H9 (cell line): ENCODE measurements at regions not wholly inside any gene's neighbourhood (a gene's known extent, or its start where the extent isn't known, plus 50 kb on each side); places are given as distances from the start of the nearest gene placed in this dataset.

Experiments
- DNase-seq: peaks from one replicate; pipeline ENCODE4 v3.0.0-alpha.2; 2017
- H2AFZ ChIP-seq: one replicate; pipeline ENCODE4 v1.6.1; 2013; ENCODE audit warnings: mild to moderate bottlenecking, low read length, control low read depth, moderate library complexity
- H2AK5ac ChIP-seq: 2 replicates; pipeline ENCODE4 v1.6.1; 2013; ENCODE audit warnings: low read length, control low read depth, mixed read lengths; ENCODE audit not compliant: insufficient read length
- H2BK120ac ChIP-seq: one replicate; pipeline ENCODE4 v1.6.1; 2013; ENCODE audit warnings: low read depth, mild to moderate bottlenecking, low read length, control low read depth, inconsistent platforms; ENCODE audit not compliant: poor library complexity, severe bottlenecking
- H2BK12ac ChIP-seq: 2 replicates; pipeline ENCODE4 v1.6.1; 2013; ENCODE audit warnings: low read length, control low read depth, mixed read lengths, low read depth; ENCODE audit not compliant: insufficient read length
- H2BK15ac ChIP-seq: 2 replicates; pipeline ENCODE4 v1.6.1; 2013; ENCODE audit warnings: low read depth, low read length, control low read depth
- H2BK20ac ChIP-seq: one replicate; pipeline ENCODE4 v1.6.1; 2013; ENCODE audit warnings: low read depth, mild to moderate bottlenecking, low read length, control low read depth, inconsistent platforms; ENCODE audit not compliant: poor library complexity, severe bottlenecking
- H2BK5ac ChIP-seq: 2 replicates; pipeline ENCODE4 v1.6.1; 2013; ENCODE audit warnings: low read length, control low read depth, mixed read lengths; ENCODE audit not compliant: insufficient read length
- H3K14ac ChIP-seq: 2 replicates; pipeline ENCODE4 v1.6.1; 2013; ENCODE audit warnings: low read length, control low read depth; ENCODE audit not compliant: insufficient read depth
- H3K18ac ChIP-seq: 2 replicates; pipeline ENCODE4 v1.6.1; 2013; ENCODE audit warnings: low read depth, mild to moderate bottlenecking, mixed read lengths, low read length, control low read depth; ENCODE audit not compliant: insufficient read length
- H3K23ac ChIP-seq: 2 replicates; pipeline ENCODE4 v1.6.1; 2013; ENCODE audit warnings: low read length, control low read depth, mixed read lengths, low read depth; ENCODE audit not compliant: insufficient read length
- H3K23me2 ChIP-seq: 2 replicates; pipeline ENCODE4 v1.6.1; 2013; ENCODE audit warnings: low read depth, mild to moderate bottlenecking, mixed read lengths, low read length, control low read depth; ENCODE audit not compliant: insufficient read length, poor library complexity, severe bottlenecking
- H3K27ac ChIP-seq: 2 replicates; pipeline ENCODE4 v1.5.1; 2013; ENCODE audit warnings: low read length, control low read depth, mixed read lengths, low read depth; ENCODE audit not compliant: insufficient read length
- H3K27me3 ChIP-seq: 2 replicates; pipeline ENCODE4 v1.6.1; 2013; ENCODE audit warnings: low read length, control low read depth, inconsistent platforms; ENCODE audit not compliant: insufficient read depth
- H3K4ac ChIP-seq: 2 replicates; pipeline ENCODE4 v1.6.1; 2013; ENCODE audit warnings: low read depth, mild to moderate bottlenecking, control low read depth, inconsistent platforms, low read length, moderate library complexity
- H3K4me1 ChIP-seq: 2 replicates; pipeline ENCODE4 v1.6.1; 2013; ENCODE audit warnings: low read length, control low read depth, inconsistent platforms; ENCODE audit not compliant: insufficient read depth
- H3K4me2 ChIP-seq: 2 replicates; pipeline ENCODE4 v1.6.1; 2013; ENCODE audit warnings: low read length, control low read depth, mixed read lengths; ENCODE audit not compliant: insufficient read length, insufficient read depth
- H3K56ac ChIP-seq: 2 replicates; pipeline ENCODE4 v1.6.1; 2013; ENCODE audit warnings: low read depth, mild to moderate bottlenecking, mixed read lengths, low read length, control low read depth; ENCODE audit not compliant: insufficient read length
- H3K79me1 ChIP-seq: 2 replicates; pipeline ENCODE4 v1.6.1; 2013; ENCODE audit warnings: low read depth, mild to moderate bottlenecking, moderate library complexity, low read length, control low read depth, inconsistent platforms; ENCODE audit not compliant: insufficient read depth, poor library complexity, severe bottlenecking
- H3K79me2 ChIP-seq: 2 replicates; pipeline ENCODE4 v1.6.1; 2013; ENCODE audit warnings: low read length, control low read depth, inconsistent platforms; ENCODE audit not compliant: insufficient read depth
- H3K9ac ChIP-seq: 2 replicates; pipeline ENCODE4 v1.6.1; 2013; ENCODE audit warnings: low read length, control low read depth, mixed read lengths; ENCODE audit not compliant: insufficient read length; ENCODE audit errors: extremely low read depth
- H3K9me3 ChIP-seq: one replicate; pipeline ENCODE4 v1.6.1; 2013; ENCODE audit warnings: low read depth, low read length, inconsistent platforms; ENCODE audit not compliant: control insufficient read depth
- H3T11ph ChIP-seq: one replicate; pipeline ENCODE4 v1.6.1; 2013; ENCODE audit warnings: mild to moderate bottlenecking, low read length, control low read depth, inconsistent platforms
- H4K20me1 ChIP-seq: one replicate; pipeline ENCODE4 v1.6.1; 2013; ENCODE audit not compliant: control insufficient read depth, insufficient read length, insufficient read depth
- H4K5ac ChIP-seq: 2 replicates; pipeline ENCODE4 v1.6.1; 2013; ENCODE audit warnings: low read depth, mild to moderate bottlenecking, mixed read lengths, low read length, control low read depth; ENCODE audit not compliant: insufficient read length
- H4K8ac ChIP-seq: replicated peaks from 2 replicates; pipeline ENCODE4 v1.6.1; 2013; ENCODE audit warnings: low read length, control low read depth, mixed read lengths, low read depth; ENCODE audit not compliant: insufficient read length
- H4K91ac ChIP-seq: 2 replicates; pipeline ENCODE4 v1.6.1; 2013; ENCODE audit warnings: low read depth, mild to moderate bottlenecking, moderate library complexity, mixed read lengths, low read length, control low read depth; ENCODE audit not compliant: insufficient read length
- H3K27ac Mint-ChIP-seq, 3 experiments: 2 replicates in 2 of 3; 3 replicates in 1 of 3; pipeline ENCODE4 v1.8.0; 2020 to 2021; ENCODE audit warnings: mixed read lengths in 3 of 3, mild to moderate bottlenecking in 1 of 3, moderate library complexity in 1 of 3
- H3K27me3 Mint-ChIP-seq: 2 replicates; pipeline ENCODE4 v1.8.0; 2021; ENCODE audit warnings: low read depth, mild to moderate bottlenecking, moderate library complexity, mixed read lengths
- H3K36me3 Mint-ChIP-seq, 3 experiments: 2 replicates in 2 of 3; 3 replicates in 1 of 3; pipeline ENCODE4 v1.8.0; 2020 to 2021; ENCODE audit warnings: low read depth in 3 of 3, mixed read lengths in 3 of 3; ENCODE audit not compliant: insufficient read depth in 1 of 3
- H3K4me1 Mint-ChIP-seq, 2 experiments: 2 replicates each; pipeline ENCODE4 v1.8.0; 2020; ENCODE audit warnings: mixed read lengths in 2 of 2
- H3K4me3 Mint-ChIP-seq, 2 experiments: 2 replicates in 1 of 2; 3 replicates in 1 of 2; pipeline ENCODE4 v1.8.0; 2020 to 2021; ENCODE audit warnings: mild to moderate bottlenecking in 2 of 2, mixed read lengths in 2 of 2, moderate library complexity in 1 of 2
- H3K9me3 Mint-ChIP-seq, 2 experiments: 2 replicates in 1 of 2; 3 replicates in 1 of 2; pipeline ENCODE4 v1.8.0; 2020; ENCODE audit warnings: mild to moderate bottlenecking in 2 of 2, mixed read lengths in 2 of 2, moderate library complexity in 1 of 2
- CTCF ChIP-seq: fragments of 200-600 bp; sonication (generic); conservative IDR thresholded peaks from 3 replicates; pipeline ENCODE4 v1.8.0; 2021; ENCODE audit warnings: antibody characterized with exemption, mild to moderate bottlenecking
- WGBS: extraction: QIAGEN DNeasy Blood & Tissue Kit; methylation state at CpG from one replicate; pipeline ENCODE4 v1.1.7; 2013; ENCODE audit warnings: missing lambda C conversion rate, low lambda C conversion rate, mixed read lengths; ENCODE audit not compliant: insufficient read length; ENCODE audit errors: extremely low coverage; 5-methylcytosine and 5-hydroxymethylcytosine counted together

GRCh38 chr10:64115908-64116643 is 594.9 kb downstream of the REEP3 start:
- peak; percentile 74 for TF ChIP-seq CTCF
- no peaks in the 10 kb centered on the region for H3K9me3 ChIP-seq
- H3K23me2 ChIP-seq, result no peaks in the 10 kb centered on the region
- no peak overlapping the region for H3K18ac ChIP-seq
- H2BK15ac ChIP-seq, result no peak overlapping the region
- Mint-ChIP-seq H3K9me3 (peaks cover 0 to 5% of the 10 kb centered on the region in 2 experiments; a peak in 3 of 5 replicates), H3K4me3 (no peak overlapping the region), H3K27ac (peak overlapping the region in 1 of 3 experiments; percentile 37; a peak in 1 of 7 replicates), H3K27me3 (no peaks in the 10 kb centered on the region), H3K4me1 (peaks cover 31 to 33% of the 10 kb centered on the region in 2 experiments), H3K36me3 (peaks cover 0 to 7% (median 0%) of the 10 kb centered on the region in 3 experiments; a peak in 2 of 7 replicates)
- no peak overlapping the region for H2BK12ac ChIP-seq
- H3K56ac ChIP-seq, result no peak overlapping the region
- H4K5ac ChIP-seq, result no peak overlapping the region
- no peak overlapping the region for H4K8ac ChIP-seq
- H3K4me2 ChIP-seq, result no peak overlapping the region
- WGBS, result no CpG with 5 or more reads among the region's 4 CpGs
- H3T11ph ChIP-seq, result no peak overlapping the region
- H3K79me2 ChIP-seq, result no peaks in the 10 kb centered on the region
- H2BK20ac ChIP-seq, result no peak overlapping the region
- H3K4ac ChIP-seq, result no peak overlapping the region
- no peak overlapping the region for H2BK5ac ChIP-seq
- H3K79me1 ChIP-seq, result no peaks in the 10 kb centered on the region
- H2AFZ ChIP-seq, result no peak overlapping the region
- no peaks in the 10 kb centered on the region for H3K27me3 ChIP-seq
- H4K20me1 ChIP-seq, result no peaks in the 10 kb centered on the region
- no peak overlapping the region for H3K27ac ChIP-seq
- H3K14ac ChIP-seq, result no peak overlapping the region
- H3K9ac ChIP-seq, result no peak overlapping the region
- H3K23ac ChIP-seq, result no peak overlapping the region
- no peak overlapping the region for H2BK120ac ChIP-seq
- H2AK5ac ChIP-seq, result no peak overlapping the region
- DNase-seq, result peak; percentile 57
- H4K91ac ChIP-seq, result no peak overlapping the region
- peaks cover 15% of the 10 kb centered on the region; the same call in 1 of the 2 replicates for H3K4me1 ChIP-seq
